K562 (cell line): ENCODE measurements at regions not wholly inside any gene's neighbourhood (a gene's known extent, or its start where the extent isn't known, plus 50 kb on each side); places are given as distances from the start of the nearest gene placed in this dataset.

Source experiments
- ATAC-seq: fragments of 200-7000 bp; cut with Tn5 transposase; 3 replicates; pipeline ENCODE4 v1.9.1; 2020; ENCODE audit warnings: moderate library complexity
- BruUV-seq: library from RNA; stranded (reverse); fragments of 400-500 nt; replicated peaks from 2 replicates; lab custom pipeline; 2021; lab: Mats Ljungman, UMichigan
- CTCF ChIA-PET: fragments of 300-600 bp; formaldehyde crosslinking; extraction: SDS; loops from one replicate; lab custom pipeline; 2021; ENCODE audit warnings: low intra/inter-chr PET ratio; lab: Yijun Ruan, JAX
- POLR2A ChIA-PET: fragments of 300-600, 350-650 bp; sonication (Branson Sonifier 250); formaldehyde crosslinking; extraction: SDS; loops from one replicate; lab custom pipeline; 2021; ENCODE audit warnings: antibody characterized with exemption, inconsistent platforms; lab: Yijun Ruan, JAX
- DNase-seq, 4 experiments: peaks; one replicate each; pipeline versions ENCODE4 v3.0.0 to v3.0.0-alpha.2; 2011 to 2018; ENCODE audit warnings: low spot score in 3 of 4, mixed read lengths in 3 of 4; ENCODE audit errors: extremely low read depth in 1 of 4
- FAIRE-seq: peaks from 2 replicates; lab custom pipeline; 2011; peaks lifted over from hg19 to GRCh38; lab: Jason Lieb, UNC
- H2AFZ ChIP-seq: 2 replicates; pipeline ENCODE4 v1.6.0; 2011; ENCODE audit warnings: low read depth, low read length, control low read depth, inconsistent platforms
- H3K27ac ChIP-seq: fragments of 200-600 bp; 3 replicates; pipeline ENCODE4 v1.8.0; 2011; ENCODE audit warnings: low read depth, mild to moderate bottlenecking, control low read depth, inconsistent platforms, low read length, moderate library complexity, mixed read lengths; ENCODE audit errors: extremely low read depth
- H3K27me3 ChIP-seq, 2 experiments: fragments of 300-600 bp in 1 of 2; 2 replicates in 1 of 2; 3 replicates in 1 of 2; pipeline versions ENCODE4 v1.6.0 to v1.8.0; 2011; ENCODE audit warnings: inconsistent platforms in 2 of 2, low read length in 2 of 2, mild to moderate bottlenecking in 1 of 2, mixed read lengths in 1 of 2, moderate library complexity in 1 of 2; ENCODE audit not compliant: control insufficient read depth in 2 of 2, insufficient read depth in 2 of 2
- H3K36me3 ChIP-seq: fragments of 300-600 bp; 3 replicates; pipeline ENCODE4 v1.8.0; 2011; ENCODE audit warnings: mild to moderate bottlenecking, low read length, inconsistent platforms; ENCODE audit not compliant: control insufficient read depth, insufficient read depth
- H3K4me1 ChIP-seq, 2 experiments: fragments of 200-600 bp in 1 of 2; replicated peaks in 1 of 2; 2 replicates in 1 of 2; 3 replicates in 1 of 2; pipeline versions ENCODE4 v1.5.1 to v1.8.0; 2011; ENCODE audit warnings: inconsistent platforms in 2 of 2, low read length in 2 of 2, mild to moderate bottlenecking in 1 of 2, mixed read lengths in 1 of 2, moderate library complexity in 1 of 2; ENCODE audit not compliant: control insufficient read depth in 2 of 2, insufficient read depth in 2 of 2
- H3K4me2 ChIP-seq: 2 replicates; pipeline ENCODE4 v1.6.1; 2011; ENCODE audit warnings: low read length, control low read depth, inconsistent platforms, mixed read lengths; ENCODE audit not compliant: insufficient read depth
- H3K4me3 ChIP-seq: fragments of 200-600 bp; sonication (generic), shearing (Covaris generic); 2 replicates; pipeline ENCODE4 v1.5.1; 2016; ENCODE audit warnings: control low read depth, inconsistent platforms
- H3K79me2 ChIP-seq: fragments of 200-600 bp; 3 replicates; pipeline ENCODE4 v1.8.0; 2011; ENCODE audit warnings: low read length, inconsistent platforms; ENCODE audit not compliant: control insufficient read depth, insufficient read depth
- H3K9ac ChIP-seq, 2 experiments: 2 replicates each; pipeline versions ENCODE4 v1.6.0 to v1.6.1; 2011; ENCODE audit warnings: low read depth in 2 of 2, low read length in 2 of 2, control low read depth in 1 of 2, inconsistent platforms in 1 of 2, mild to moderate bottlenecking in 1 of 2, mixed read lengths in 1 of 2; ENCODE audit not compliant: insufficient read depth in 1 of 2
- H3K9me1 ChIP-seq: one replicate; pipeline ENCODE4 v1.6.0; 2011; ENCODE audit warnings: inconsistent platforms, mild to moderate bottlenecking, low read length, moderate library complexity; ENCODE audit not compliant: control insufficient read depth, insufficient read depth
- H3K9me3 ChIP-seq: replicated peaks from 2 replicates; pipeline ENCODE4 v1.5.1; 2011; ENCODE audit warnings: low read depth, low read length, inconsistent platforms; ENCODE audit not compliant: control insufficient read depth, insufficient read depth
- H4K20me1 ChIP-seq: replicated peaks from 2 replicates; pipeline ENCODE4 v1.6.1; 2011; ENCODE audit warnings: low read length, inconsistent platforms, mixed read lengths; ENCODE audit not compliant: control insufficient read depth, insufficient read depth
- FOSL1 ChIP-seq: fragments of 200-800 bp; sonication (Bioruptor generic); conservative IDR thresholded peaks from 2 replicates; pipeline ENCODE4 v1.6.1; 2016; ENCODE audit warnings: missing genetic modification characterization, missing compliant biosample characterization
- GABPA ChIP-seq: fragments of 200-800 bp; sonication (Bioruptor generic); conservative IDR thresholded peaks from 2 replicates; pipeline ENCODE4 v1.6.1; 2016; ENCODE audit warnings: low read depth, missing genetic modification characterization, missing compliant biosample characterization
- ZNF134 ChIP-seq: fragments of 250-450 bp; sonication (Bioruptor Pico); conservative IDR thresholded peaks from 2 replicates; pipeline ENCODE4 v1.4.0; 2020
- WGBS: fragments of 100-300 bp; shearing (Covaris generic); methylation state at CpG from one replicate; pipeline ENCODE4 v1.1.6; 2016; ENCODE audit warnings: low coverage, mixed read lengths; ENCODE audit not compliant: insufficient coverage; ENCODE audit errors: missing lambda C conversion rate; 5-methylcytosine and 5-hydroxymethylcytosine counted together
- in situ Hi-C: fragments of 300-500 bp; cut with MboI; formaldehyde crosslinking; loops from 4 replicates; pipeline ENCODE4 v1.15.0; 2018; ENCODE audit warnings: inconsistent platforms, mixed read lengths
- intact Hi-C: fragments of 100-400 bp; cut with micrococcal nuclease; formaldehyde crosslinking; loops from 2 replicates; pipeline ENCODE4 v1.14.2; 2022
- TF ChIP-seq, protein P1 (sequence below): sonication (generic); formaldehyde crosslinking; IDR thresholded peaks from 2 replicates; pipeline ENCODE4 v1.8.0; 2022; ENCODE audit warnings: missing genetic modification reagents, mild to moderate bottlenecking, borderline replicate concordance
- TF ChIP-seq, protein P2 (sequence below): fragments of 450-650 bp; formaldehyde crosslinking; conservative IDR thresholded peaks from 2 replicates; pipeline ENCODE4 v1.4.0; 2022; ENCODE audit warnings: mild to moderate bottlenecking, missing genetic modification characterization
- TF ChIP-seq, protein P3 (sequence below): fragments of 450-650 bp; formaldehyde crosslinking; IDR thresholded peaks from 2 replicates; pipeline ENCODE4 v1.4.0; 2020; ENCODE audit warnings: mild to moderate bottlenecking, mixed read lengths
- TF ChIP-seq, protein P4 (sequence below), 3 experiments: fragments of 200-800 bp in 1 of 3; fragments of 250-450 bp in 1 of 3; fragments of 450-650 bp in 1 of 3; sonication (Bioruptor Pico) in 1 of 3; sonication (Bioruptor generic) in 1 of 3; formaldehyde crosslinking in 1 of 3; IDR thresholded peaks; 2 replicates each; pipeline versions ENCODE4 v1.6.1 to v1.8.0; 2016 to 2022; ENCODE audit warnings: mild to moderate bottlenecking in 2 of 3, missing genetic modification characterization in 2 of 3, missing compliant biosample characterization in 1 of 3, moderate library complexity in 1 of 3

GRCh38 chr14:51354846-51355245 is 114.8 kb downstream of the TMX1 start:
- no peak overlapping the region for H2AFZ ChIP-seq
- no peak for FAIRE-seq
- no peak overlapping the region for H3K9ac ChIP-seq
- WGBS: 0% methylated on average over 1 of the region's 1 CpG
- H3K9me1 ChIP-seq: no peaks in the 10 kb centered on the region
- no peak for DNase-seq
- no peak overlapping the region for H3K4me3 ChIP-seq
- no peaks in the 10 kb centered on the region for H4K20me1 ChIP-seq
- no peaks in the 10 kb centered on the region; a peak in 1 of 5 replicates for H3K4me1 ChIP-seq
- no TSS peak for BruUV-seq
- no peak overlapping the region for H3K27ac ChIP-seq
- no peaks in the 10 kb centered on the region for H3K79me2 ChIP-seq
- intact Hi-C loops: no loop called here
- no peaks in the 10 kb centered on the region for H3K36me3 ChIP-seq
- H3K4me2 ChIP-seq: no peak overlapping the region
- in situ Hi-C loops: no loop called here
- H3K27me3 ChIP-seq: no peaks in the 10 kb centered on the region
- TF ChIP-seq, protein P1, sequence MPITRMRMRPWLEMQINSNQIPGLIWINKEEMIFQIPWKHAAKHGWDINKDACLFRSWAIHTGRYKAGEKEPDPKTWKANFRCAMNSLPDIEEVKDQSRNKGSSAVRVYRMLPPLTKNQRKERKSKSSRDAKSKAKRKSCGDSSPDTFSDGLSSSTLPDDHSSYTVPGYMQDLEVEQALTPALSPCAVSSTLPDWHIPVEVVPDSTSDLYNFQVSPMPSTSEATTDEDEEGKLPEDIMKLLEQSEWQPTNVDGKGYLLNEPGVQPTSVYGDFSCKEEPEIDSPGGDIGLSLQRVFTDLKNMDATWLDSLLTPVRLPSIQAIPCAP (CRISPR knock-in tag): no peak
- no peak for TF ChIP-seq ZNF134
- TF ChIP-seq, protein P2, sequence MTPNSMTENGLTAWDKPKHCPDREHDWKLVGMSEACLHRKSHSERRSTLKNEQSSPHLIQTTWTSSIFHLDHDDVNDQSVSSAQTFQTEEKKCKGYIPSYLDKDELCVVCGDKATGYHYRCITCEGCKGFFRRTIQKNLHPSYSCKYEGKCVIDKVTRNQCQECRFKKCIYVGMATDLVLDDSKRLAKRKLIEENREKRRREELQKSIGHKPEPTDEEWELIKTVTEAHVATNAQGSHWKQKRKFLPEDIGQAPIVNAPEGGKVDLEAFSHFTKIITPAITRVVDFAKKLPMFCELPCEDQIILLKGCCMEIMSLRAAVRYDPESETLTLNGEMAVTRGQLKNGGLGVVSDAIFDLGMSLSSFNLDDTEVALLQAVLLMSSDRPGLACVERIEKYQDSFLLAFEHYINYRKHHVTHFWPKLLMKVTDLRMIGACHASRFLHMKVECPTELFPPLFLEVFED: no peak
- TF ChIP-seq, all 486 proteins: peak for 0
- CTCF ChIA-PET: no interaction called here
- no peak for ATAC-seq
- POLR2A ChIA-PET: no interaction called here
- no peaks in the 10 kb centered on the region for H3K9me3 ChIP-seq

DNA sequence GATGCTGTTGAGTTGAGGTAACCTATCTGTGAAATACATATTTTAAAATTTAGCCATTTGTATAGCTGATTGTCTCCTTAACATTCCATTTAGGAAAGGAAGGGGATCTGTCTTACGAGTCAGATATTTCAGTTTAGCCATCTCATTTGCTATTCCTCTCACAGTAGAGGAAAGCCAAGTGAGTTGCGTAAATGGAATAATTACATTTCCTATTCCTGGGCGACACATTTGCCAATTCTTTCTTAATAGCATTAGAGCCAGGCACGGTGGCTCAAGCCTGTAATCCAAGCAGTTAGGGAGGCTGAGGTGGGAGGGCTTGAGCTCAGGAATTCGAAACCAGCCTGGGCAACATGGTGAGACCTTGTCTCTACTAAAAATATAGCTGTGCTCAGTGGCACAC is 116.3 kb downstream of the TMX1 start:
- 0% methylated on average over 5 of the region's 5 CpGs for WGBS
- FAIRE-seq: no peak
- H3K9me1 ChIP-seq: no peaks in the 10 kb centered on the region
- no TSS peak for BruUV-seq
- no peaks in the 10 kb centered on the region; a peak in 1 of 5 replicates for H3K4me1 ChIP-seq
- H2AFZ ChIP-seq: no peak overlapping the region
- H3K27ac ChIP-seq: no peak overlapping the region
- no peak overlapping the region for H3K9ac ChIP-seq
- no peak for DNase-seq
- H3K9me3 ChIP-seq: no peaks in the 10 kb centered on the region
- H3K27me3 ChIP-seq: no peaks in the 10 kb centered on the region
- H3K4me3 ChIP-seq: no peak overlapping the region
- H4K20me1 ChIP-seq: no peaks in the 10 kb centered on the region
- no peaks in the 10 kb centered on the region for H3K36me3 ChIP-seq
- CTCF ChIA-PET: no interaction called here
- H3K79me2 ChIP-seq: no peaks in the 10 kb centered on the region
- no peak overlapping the region for H3K4me2 ChIP-seq
- POLR2A ChIA-PET: no interaction called here
- intact Hi-C loops (no loop called here), in situ Hi-C loops (no loop called here)
- no peak for ATAC-seq
- TF ChIP-seq GABPA (tag) (no peak), FOSL1 (tag) (no peak)
- TF ChIP-seq, protein P3, sequence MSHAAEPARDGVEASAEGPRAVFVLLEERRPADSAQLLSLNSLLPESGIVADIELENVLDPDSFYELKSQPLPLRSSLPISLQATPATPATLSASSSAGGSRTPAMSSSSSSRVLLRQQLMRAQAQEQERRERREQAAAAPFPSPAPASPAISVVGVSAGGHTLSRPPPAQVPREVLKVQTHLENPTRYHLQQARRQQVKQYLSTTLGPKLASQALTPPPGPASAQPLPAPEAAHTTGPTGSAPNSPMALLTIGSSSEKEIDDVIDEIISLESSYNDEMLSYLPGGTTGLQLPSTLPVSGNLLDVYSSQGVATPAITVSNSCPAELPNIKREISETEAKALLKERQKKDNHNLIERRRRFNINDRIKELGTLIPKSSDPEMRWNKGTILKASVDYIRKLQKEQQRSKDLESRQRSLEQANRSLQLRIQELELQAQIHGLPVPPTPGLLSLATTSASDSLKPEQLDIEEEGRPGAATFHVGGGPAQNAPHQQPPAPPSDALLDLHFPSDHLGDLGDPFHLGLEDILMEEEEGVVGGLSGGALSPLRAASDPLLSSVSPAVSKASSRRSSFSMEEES: no peak
- TF ChIP-seq, protein P4, sequence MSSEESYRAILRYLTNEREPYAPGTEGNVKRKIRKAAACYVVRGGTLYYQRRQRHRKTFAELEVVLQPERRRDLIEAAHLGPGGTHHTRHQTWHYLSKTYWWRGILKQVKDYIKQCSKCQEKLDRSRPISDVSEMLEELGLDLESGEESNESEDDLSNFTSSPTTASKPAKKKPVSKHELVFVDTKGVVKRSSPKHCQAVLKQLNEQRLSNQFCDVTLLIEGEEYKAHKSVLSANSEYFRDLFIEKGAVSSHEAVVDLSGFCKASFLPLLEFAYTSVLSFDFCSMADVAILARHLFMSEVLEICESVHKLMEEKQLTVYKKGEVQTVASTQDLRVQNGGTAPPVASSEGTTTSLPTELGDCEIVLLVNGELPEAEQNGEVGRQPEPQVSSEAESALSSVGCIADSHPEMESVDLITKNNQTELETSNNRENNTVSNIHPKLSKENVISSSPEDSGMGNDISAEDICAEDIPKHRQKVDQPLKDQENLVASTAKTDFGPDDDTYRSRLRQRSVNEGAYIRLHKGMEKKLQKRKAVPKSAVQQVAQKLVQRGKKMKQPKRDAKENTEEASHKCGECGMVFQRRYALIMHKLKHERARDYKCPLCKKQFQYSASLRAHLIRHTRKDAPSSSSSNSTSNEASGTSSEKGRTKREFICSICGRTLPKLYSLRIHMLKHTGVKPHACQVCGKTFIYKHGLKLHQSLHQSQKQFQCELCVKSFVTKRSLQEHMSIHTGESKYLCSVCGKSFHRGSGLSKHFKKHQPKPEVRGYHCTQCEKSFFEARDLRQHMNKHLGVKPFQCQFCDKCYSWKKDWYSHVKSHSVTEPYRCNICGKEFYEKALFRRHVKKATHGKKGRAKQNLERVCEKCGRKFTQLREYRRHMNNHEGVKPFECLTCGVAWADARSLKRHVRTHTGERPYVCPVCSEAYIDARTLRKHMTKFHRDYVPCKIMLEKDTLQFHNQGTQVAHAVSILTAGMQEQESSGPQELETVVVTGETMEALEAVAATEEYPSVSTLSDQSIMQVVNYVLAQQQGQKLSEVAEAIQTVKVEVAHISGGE (CRISPR knock-in tag; IDR thresholded peaks at IDR 0.05): no peak
